ENCODE measurements at regions not wholly inside any gene's neighbourhood (a gene's known extent, or its start where the extent isn't known, plus 50 kb on each side); places are given as distances from the start of the nearest gene placed in this dataset.
"Not testable (repeated sequence)": the region's sequence is repeated elsewhere in the genome, so short reads cannot be mapped to it uniquely, and the experiment has no call there.

- not testable (repeated sequence) for TF ChIP-seq CTCF, EZH2, EZH2phosphoT487 (IDR thresholded peaks at IDR 0.05)
Measured at GRCh38 chr2:150667039-150667438, 179.6 kb upstream of the RND3 start.
